ENCODE measurements at regions not wholly inside any gene's neighbourhood (a gene's known extent, or its start where the extent isn't known, plus 50 kb on each side); places are given as distances from the start of the nearest gene placed in this dataset.

DNA sequence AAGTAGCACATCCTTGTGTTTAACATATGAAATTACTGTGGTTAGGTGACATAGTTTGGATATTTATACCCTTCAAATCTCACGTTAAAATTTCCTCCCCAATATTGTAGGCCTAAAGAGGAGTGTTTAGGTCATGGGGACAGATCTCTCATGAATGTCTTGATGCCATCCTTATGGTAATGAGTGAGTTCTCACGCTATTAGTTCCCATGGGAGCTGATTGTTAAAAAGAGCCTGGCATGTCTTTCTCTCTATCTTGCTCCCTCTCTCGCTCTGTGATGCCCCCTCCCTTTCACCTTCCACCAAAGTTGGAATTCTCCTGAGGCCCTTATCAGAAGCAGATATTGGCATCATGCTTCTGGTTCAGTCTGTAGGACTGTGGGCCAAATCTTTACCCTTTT, 660.1 kb downstream of the ADCYAP1 start:
- H3K27me3 ChIP-seq (ENCODE audit: insufficient read depth, poor library complexity, severe bottlenecking), result no peaks in the 10 kb centered on the region
- H3K27ac ChIP-seq (replicated peaks), result no peak overlapping the region
- no peak for TF ChIP-seq GABPA (IDR thresholded peaks at IDR 0.05; ENCODE audit: low read depth)
- TF ChIP-seq REST (IDR thresholded peaks at IDR 0.05; ENCODE audit: insufficient replicate concordance, low read depth), result no peak
- no peak for TF ChIP-seq CTCF (IDR thresholded peaks at IDR 0.05; ENCODE audit: insufficient read depth, low read length)
- no peak for TF ChIP-seq POLR2AphosphoS5 (IDR thresholded peaks at IDR 0.05; ENCODE audit: low read depth)
- TF ChIP-seq SPI1 (IDR thresholded peaks at IDR 0.05; ENCODE audit: borderline replicate concordance, low read depth), result no peak
- DNase-seq (ENCODE audit: low read depth in 1 of 2, low spot score in 1 of 2), result no peak
- no peak overlapping the region for H3K4me3 ChIP-seq (replicated peaks; ENCODE audit: insufficient read depth, low read length)

DNA sequence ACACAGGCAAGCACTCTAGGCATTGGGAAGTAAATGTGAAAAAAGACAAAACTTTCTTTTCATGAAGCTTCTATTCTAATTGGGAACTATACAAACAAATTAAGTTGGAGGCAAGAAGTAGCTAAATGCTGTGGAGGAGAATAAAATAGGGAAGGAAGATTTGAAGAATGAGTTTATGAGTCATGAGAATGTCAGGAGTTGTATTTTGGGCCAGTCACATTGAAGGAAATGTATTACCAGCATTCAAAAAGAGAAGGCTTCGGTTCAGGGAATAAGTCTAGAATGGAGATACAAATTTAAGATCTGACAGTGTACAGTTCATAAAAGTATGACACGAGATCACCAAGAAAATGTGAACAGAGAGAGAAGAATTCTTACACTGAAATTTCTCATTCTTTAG, 666.5 kb downstream of the ADCYAP1 start:
- no peak for TF ChIP-seq SPI1 (IDR thresholded peaks at IDR 0.05; ENCODE audit: borderline replicate concordance, low read depth)
- TF ChIP-seq POLR2AphosphoS5 (IDR thresholded peaks at IDR 0.05; ENCODE audit: low read depth), result no peak
- no peak for TF ChIP-seq GABPA (IDR thresholded peaks at IDR 0.05; ENCODE audit: low read depth)
- no peak for TF ChIP-seq REST (IDR thresholded peaks at IDR 0.05; ENCODE audit: insufficient replicate concordance, low read depth)
- TF ChIP-seq CTCF (IDR thresholded peaks at IDR 0.05; ENCODE audit: insufficient read depth, low read length), result no peak
- no peak for DNase-seq (ENCODE audit: low read depth in 1 of 2, low spot score in 1 of 2)
- Histone ChIP-seq H3K4me3 (replicated peaks; ENCODE audit: insufficient read depth, low read length) (no peak overlapping the region), H3K27ac (replicated peaks) (no peak overlapping the region), H3K27me3 (ENCODE audit: insufficient read depth, poor library complexity, severe bottlenecking) (no peaks in the 10 kb centered on the region)

- Histone ChIP-seq H3K27me3 (ENCODE audit: insufficient read depth, poor library complexity, severe bottlenecking) (no peaks in the 10 kb centered on the region), H3K27ac (replicated peaks) (no peak overlapping the region), H3K4me3 (replicated peaks; ENCODE audit: insufficient read depth, low read length) (no peak overlapping the region)
- no peak for DNase-seq (ENCODE audit: low read depth in 1 of 2, low spot score in 1 of 2)
- no peak for TF ChIP-seq REST (IDR thresholded peaks at IDR 0.05; ENCODE audit: insufficient replicate concordance, low read depth)
- no peak for TF ChIP-seq POLR2AphosphoS5 (IDR thresholded peaks at IDR 0.05; ENCODE audit: low read depth)
- TF ChIP-seq SPI1 (IDR thresholded peaks at IDR 0.05; ENCODE audit: borderline replicate concordance, low read depth), result no peak
- no peak for TF ChIP-seq GABPA (IDR thresholded peaks at IDR 0.05; ENCODE audit: low read depth)
- no peak for TF ChIP-seq CTCF (IDR thresholded peaks at IDR 0.05; ENCODE audit: insufficient read depth, low read length)
These were observed 669.1 kb downstream of the ADCYAP1 start for GRCh38 chr18:1573732-1574131.

Measured in HL-60 (cell line).